VCaP (cell line): ENCODE measurements at regions not wholly inside any gene's neighbourhood (a gene's known extent, or its start where the extent isn't known, plus 50 kb on each side); places are given as distances from the start of the nearest gene placed in this dataset.

Source experiments
- H3K27ac ChIP-seq: fragments of 450-650 bp; 2 replicates; pipeline ENCODE4 v1.5.1; 2017
- CTCF ChIP-seq: fragments of 450-650 bp; conservative IDR thresholded peaks from 2 replicates; pipeline ENCODE4 v1.5.1; 2017; ENCODE audit warnings: mild to moderate bottlenecking, moderate library complexity

- no peak overlapping the region for H3K27ac ChIP-seq
- TF ChIP-seq CTCF, result no peak
Measured at GRCh38 chr3:31161889-31162288, 267.4 kb upstream of the GADL1 start.

GRCh38 chr3:31164381-31164780 is 269.9 kb upstream of the GADL1 start:
- no peak overlapping the region for H3K27ac ChIP-seq
- no peak for TF ChIP-seq CTCF

- TF ChIP-seq CTCF, result no peak
- no peak overlapping the region for H3K27ac ChIP-seq
Measured at GRCh38 chr3:31165399-31165860, 271.0 kb upstream of the GADL1 start.

- no peak overlapping the region for H3K27ac ChIP-seq
- no peak for TF ChIP-seq CTCF
Measured at GRCh38 chr3:31166249-31166885, 271.9 kb upstream of the GADL1 start.

GRCh38 chr3:31167666-31168065 is 273.2 kb upstream of the GADL1 start:
- TF ChIP-seq CTCF, result no peak
- H3K27ac ChIP-seq, result no peak overlapping the region

- no peak overlapping the region for H3K27ac ChIP-seq
- TF ChIP-seq CTCF, result no peak
Measured at GRCh38 chr3:31170932-31171670, 276.6 kb upstream of the GADL1 start.

- TF ChIP-seq CTCF, result no peak
- no peak overlapping the region for H3K27ac ChIP-seq
Measured at GRCh38 chr3:31172336-31172735, 277.9 kb upstream of the GADL1 start.
